Hepatic stellate cell (primary cell): ENCODE measurements at regions not wholly inside any gene's neighbourhood (a gene's known extent, or its start where the extent isn't known, plus 50 kb on each side); places are given as distances from the start of the nearest gene placed in this dataset.
"Not testable (repeated sequence)": the region's sequence is repeated elsewhere in the genome, so short reads cannot be mapped to it uniquely, and the experiment has no call there.

Experiments used
- DNase-seq: peaks from one replicate; pipeline ENCODE4 v3.0.0; 2011; ENCODE audit warnings: low spot score

GRCh38 chr7:121744877-121745276 is 128.1 kb upstream of the PTPRZ1 start:
- DNase-seq = no peak

DNA sequence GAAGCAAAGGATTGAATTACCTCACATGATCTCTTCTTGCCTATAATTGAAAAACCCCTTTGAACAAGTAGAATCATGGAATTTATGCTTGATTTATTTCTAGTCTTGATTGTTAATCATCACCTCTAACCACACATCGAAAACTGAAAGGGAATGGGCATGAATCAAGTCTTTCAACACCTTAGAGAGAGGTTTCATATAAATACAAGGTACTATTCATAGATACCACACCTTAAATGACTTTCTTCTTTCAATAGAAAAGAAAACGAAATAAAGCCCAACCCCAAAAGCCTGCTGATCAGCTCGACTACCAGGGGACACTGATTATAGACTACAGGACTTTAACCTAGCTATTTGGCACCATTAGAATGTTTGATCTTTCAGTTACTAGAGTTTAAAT is 128.6 kb upstream of the PTPRZ1 start:
- DNase-seq = no peak

DNA sequence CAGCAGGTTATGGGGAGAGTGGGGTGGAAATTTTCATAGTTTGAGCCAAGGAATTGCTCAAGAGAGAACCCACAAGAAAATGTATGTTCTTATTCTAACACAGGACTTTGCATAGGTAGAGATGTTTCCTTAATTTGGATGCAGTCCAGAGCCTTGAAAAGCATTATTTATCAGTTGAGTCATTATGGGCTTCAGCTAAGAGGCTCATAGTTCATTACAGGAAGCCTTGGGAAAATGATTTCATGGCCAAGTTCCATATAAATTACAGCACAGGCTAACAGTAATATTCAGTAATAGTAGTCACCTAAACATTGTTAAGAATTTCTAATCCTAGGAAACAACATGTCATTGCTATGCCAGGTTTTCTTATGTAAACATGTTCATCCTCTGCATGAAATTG is 131.1 kb upstream of the PTPRZ1 start:
- DNase-seq = no peak

DNA sequence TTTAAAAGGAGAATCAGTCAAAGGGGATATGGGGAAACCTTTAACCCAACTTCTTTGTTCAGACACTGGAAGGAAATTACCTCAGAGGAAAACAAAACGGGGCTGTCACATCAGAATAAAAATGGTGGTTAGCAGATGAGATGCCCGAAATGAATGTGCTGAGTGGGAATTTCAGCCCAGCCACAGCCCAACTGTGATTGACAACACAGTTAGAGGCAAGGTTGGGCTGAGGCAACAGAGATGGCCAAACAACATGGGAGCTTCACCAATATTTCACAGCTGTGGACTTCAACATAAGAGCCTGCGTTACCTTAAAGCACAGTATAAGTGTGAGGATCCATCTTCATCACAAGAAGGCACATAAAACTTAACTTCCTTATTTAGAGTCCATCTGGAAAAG is 133.5 kb upstream of the PTPRZ1 start:
- DNase-seq = no peak

- no peak for DNase-seq
These were observed 142.1 kb upstream of the PTPRZ1 start for GRCh38 chr7:121730869-121731268.

- DNase-seq = no peak
These were observed 158.2 kb upstream of the PTPRZ1 start for GRCh38 chr7:121714559-121715303.

DNA sequence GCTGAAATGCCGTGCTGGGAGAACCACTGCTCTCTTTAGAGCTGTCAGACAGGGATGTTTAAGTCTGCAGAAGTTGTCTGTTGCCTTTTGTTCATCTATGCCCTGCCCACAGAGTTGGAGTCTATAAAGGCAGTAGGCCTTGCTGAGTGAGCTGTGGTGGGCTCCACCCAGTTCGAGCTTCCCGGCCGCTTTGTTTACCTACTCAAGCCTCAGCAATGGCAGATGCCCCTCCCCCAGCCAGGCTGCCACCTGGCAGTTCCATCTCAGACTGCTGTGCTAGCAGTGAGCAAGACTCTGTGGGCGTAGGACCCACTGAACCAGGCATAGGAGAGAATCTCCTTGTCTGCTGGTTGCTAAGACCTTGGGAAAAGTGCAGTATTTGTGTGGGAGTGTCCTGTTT is 160.0 kb upstream of the PTPRZ1 start:
- DNase-seq = not testable (repeated sequence)

DNA sequence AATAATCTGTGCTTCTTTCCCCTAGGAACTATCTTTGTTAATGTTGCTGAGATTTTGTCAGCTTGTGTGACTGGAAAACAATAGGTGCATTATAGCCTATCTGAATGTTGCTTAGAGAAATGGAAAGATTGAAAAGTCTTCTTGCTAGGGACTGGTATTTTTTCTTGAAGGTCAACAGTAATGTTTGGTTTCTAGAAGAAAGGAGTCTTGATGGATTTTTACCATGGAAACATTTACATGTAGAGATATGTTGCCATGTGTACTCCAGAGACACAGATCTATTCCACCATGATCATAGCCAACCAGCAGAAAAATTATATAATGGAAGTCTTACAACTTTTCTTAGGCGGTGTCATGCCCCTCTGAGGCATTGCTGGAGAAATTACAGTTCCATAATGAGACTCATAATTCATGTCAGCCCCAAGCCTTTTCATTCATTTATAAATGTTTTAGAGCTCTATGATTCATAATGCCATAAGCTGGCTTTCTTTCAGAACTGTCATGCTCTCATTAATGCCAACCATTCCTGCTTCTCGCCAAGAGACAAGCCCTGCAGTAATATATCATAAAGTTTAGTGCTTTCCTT is 175.1 kb upstream of the PTPRZ1 start:
- DNase-seq = no peak

DNA sequence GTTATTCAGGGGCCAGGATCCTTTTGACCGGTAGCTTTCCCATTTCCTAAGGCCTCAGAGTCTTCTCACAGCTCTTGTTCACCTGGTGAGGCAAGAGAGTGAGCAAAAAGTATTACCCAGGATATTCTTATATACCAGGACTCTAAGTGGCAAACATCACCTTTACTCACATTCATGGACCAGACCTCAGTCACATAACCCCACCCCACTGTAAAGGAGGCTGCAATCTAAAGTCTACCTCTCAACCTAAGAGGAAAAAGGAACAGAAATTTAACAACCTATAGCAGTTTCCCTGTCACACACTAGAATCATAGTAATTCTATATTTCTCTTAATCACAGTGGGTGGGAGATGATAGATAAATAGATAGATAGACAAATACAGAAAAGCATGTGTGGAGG is 176.0 kb upstream of the PTPRZ1 start:
- DNase-seq = no peak

- no peak for DNase-seq
These were observed 183.2 kb upstream of the PTPRZ1 start for GRCh38 chr7:121689749-121690148.

DNA sequence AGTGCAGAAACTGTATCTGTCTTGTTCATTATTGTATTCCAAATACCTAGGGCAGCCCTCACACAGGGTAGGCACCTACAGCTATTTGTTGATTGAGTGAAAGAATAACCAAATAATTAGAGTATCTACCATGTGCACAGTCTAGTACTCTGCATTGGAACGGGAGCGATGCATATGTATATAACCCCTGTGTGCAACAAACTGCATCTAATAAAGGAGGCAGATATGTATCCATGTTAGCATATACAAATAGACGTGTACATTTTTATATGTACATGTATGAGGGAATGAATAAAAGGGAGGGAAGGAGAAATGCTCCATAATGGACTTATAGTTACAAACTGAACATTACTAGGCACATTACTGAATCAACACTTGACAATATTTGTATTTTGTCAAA is 191.3 kb upstream of the PTPRZ1 start:
- no peak for DNase-seq

GRCh38 chr7:121676168-121676567 is 196.8 kb upstream of the PTPRZ1 start:
- DNase-seq = no peak

DNA sequence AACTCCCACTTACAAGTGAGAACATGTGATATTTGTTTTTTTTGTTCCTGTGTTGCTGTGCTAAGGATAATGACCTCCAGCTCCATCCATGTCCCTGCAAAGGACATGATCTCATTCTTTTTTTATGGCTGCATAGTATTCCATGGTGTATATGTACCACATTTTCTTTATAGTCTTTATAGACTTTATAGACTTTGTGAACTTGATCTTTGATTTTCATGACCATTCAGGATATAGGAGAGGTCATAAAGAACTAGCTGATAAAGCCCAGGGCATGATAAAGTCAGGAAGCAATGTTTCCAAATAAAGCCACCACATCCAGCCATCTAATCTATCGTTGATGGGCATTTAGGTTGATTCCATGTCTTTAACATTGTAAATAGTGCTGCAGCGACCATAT is 198.5 kb upstream of the PTPRZ1 start:
- not testable (repeated sequence) for DNase-seq

DNA sequence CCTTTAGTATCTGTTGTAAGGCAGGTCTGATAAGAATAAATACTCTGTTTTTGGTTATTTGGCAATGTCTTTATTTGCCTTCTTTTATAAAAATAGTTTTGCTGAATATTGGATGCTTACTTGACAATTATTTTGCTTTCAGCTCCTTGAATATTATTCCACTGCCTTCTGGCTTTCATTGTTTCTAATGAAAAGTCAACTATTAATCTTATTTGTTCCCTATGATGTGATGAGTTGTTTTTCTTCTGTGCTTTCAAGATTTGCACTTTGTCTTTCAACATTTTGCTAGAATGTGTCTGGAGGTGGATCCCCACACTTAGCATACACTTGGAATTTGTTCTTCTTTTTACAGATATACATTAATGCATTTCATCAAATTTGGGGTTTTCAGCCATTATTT is 203.8 kb upstream of the PTPRZ1 start:
- DNase-seq = no peak

GRCh38 chr7:121666306-121666705 is 206.7 kb upstream of the PTPRZ1 start:
- no peak for DNase-seq

DNA sequence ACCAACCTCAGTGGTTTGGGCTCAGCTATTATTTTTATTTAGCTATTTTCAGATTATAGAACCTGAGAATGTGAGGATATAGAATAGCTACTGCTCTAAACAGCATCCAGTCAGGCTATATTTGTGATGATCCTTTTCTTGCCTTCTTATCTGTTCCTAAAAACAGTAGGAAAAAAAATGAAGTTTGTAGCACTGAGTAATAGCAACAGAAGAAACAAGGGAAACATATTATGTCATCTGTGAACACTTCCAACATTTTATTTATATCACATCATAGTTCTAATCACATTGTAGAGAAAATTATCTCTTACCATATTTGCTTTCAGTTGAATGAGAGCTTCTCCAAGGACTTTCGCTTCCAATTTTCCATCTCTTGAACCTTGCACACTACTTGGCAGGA is 229.6 kb upstream of the PTPRZ1 start:
- DNase-seq = no peak

- no peak for DNase-seq
These were observed 233.3 kb upstream of the PTPRZ1 start for GRCh38 chr7:121639705-121640104.

DNA sequence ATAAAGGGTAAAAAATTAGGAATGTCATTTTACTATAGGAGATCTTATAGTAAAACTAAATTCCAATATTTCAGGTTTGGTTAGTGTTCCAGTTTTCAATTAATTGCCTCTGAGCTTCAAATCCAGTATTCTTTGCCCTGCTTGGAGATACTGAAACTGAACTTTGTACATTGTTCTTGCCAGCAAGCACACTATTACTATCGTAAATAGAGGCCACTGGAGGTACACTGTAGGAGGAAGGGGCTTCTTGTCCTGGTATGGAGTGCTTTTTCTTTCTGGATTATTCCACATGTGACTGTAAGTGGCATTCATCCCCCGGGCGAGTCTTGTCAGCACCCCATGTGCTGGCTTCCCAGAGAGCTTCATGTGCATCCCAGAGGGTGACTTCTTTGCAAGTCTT is 234.7 kb upstream of the PTPRZ1 start:
- DNase-seq = no peak

DNA sequence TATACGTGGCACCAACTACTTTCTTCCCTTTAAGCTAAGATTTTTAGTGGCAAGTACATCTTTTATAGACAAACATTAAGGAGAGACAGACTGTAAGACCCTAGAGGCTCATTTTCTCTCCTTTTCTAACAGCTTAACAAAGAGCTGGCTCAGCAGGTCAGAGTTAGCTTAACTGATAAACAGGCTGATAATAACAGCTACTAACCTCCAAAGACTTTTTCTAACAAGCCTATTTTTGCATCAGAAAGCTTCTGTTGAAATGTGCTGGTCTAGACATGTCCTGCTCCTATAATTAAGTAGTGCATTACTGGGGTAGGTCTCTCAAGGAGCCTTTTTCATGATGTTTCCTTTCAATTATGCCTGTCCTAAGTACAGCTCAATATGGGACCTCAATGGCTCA is 238.2 kb upstream of the FAM3C start:
- no peak for DNase-seq

GRCh38 chr7:121633186-121633585 is 237.1 kb upstream of the FAM3C start:
- DNase-seq = no peak

DNA sequence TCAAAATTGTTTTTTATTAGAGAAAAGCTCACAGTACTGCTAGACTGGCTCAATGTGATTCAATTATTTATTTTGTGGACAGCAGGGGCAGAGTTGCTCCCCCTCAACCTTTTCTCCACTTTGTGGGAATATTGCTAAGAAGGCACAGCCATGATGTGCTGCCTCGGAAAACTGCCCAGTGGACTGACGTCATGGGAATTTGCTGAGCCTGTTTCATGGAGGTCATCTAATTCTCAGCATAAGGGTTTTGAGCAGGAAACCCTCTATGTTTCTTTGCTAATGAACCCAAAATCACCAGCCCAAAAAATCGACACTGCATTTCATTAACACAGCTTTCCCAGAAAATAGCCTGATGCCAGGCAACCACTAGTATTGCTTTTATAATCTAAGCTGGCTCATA is 228.8 kb upstream of the FAM3C start:
- DNase-seq = peak; percentile 1

DNA sequence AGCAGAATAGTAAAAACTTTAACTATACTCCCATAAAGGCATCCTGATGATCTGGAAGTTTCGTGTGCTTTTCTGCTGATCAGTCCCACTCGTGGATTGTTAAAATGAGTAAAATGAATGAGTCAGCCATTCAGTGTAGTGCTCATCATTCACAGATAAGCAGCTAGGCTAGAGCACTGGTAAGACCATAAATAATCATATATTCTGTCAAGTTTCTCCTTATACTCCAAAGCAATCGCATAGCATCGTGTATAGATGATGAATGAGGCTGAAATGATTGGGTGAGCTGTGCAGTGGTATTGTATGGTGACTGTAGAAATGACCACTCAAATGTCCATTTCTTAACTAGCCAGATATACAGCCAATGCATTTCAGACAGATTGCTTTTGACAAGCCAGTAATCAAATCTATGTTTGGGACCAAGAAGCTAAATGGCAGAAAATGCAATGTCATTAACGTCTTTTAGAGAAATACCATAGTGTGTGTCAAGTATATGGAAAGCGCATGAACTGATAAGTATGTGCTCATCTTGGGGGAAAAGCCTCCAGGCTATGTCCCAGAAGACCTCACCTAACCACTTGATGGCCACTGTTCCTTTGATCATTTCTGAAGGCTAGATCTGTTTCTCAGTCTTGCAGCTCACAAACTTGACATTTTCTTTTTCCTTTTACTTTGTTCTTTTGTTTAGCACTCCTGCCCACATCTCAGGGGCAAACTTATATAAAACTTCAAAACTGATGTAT is 227.2 kb upstream of the FAM3C start:
- no peak for DNase-seq

DNA sequence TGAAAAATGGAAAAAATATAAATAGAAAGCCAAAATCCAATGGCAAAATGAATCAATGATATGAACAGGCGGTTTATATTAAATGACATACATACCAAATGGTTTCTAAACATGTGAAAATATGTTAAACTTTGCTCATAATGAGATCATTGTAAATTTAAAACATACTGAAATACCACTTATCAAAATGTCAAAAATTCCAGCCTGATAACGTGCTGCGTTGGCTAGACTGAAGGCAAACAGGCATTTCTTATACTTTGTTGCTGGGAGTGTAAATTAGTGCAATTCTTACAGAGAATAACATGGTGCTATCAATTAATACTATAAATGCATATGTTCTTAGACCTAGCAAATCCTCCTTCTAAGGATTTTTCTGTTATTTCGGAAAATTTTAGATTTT is 225.8 kb upstream of the FAM3C start:
- DNase-seq = no peak
